ENCODE measurements at regions not wholly inside any gene's neighbourhood (a gene's known extent, or its start where the extent isn't known, plus 50 kb on each side); places are given as distances from the start of the nearest gene placed in this dataset.

- 92% methylated on average over 10 of the region's 10 CpGs for WGBS (ENCODE audit: low lambda C conversion rate, missing lambda C conversion rate)
- peaks cover 12% of the 10 kb centered on the region for H3K27me3 ChIP-seq
- no peak overlapping the region for H3K27ac ChIP-seq
- no peaks in the 10 kb centered on the region for H4K20me1 ChIP-seq (ENCODE audit: insufficient read depth, poor library complexity, severe bottlenecking)
- H3K9me2 ChIP-seq (replicated peaks; ENCODE audit: insufficient read depth), result no peaks in the 10 kb centered on the region
- no peak overlapping the region for H2AFZ ChIP-seq
- TF ChIP-seq EZH2phosphoT487 (IDR thresholded peaks at IDR 0.05; ENCODE audit: low read depth, severe bottlenecking, unreplicated experiment) (no peak), EZH2 (IDR thresholded peaks at IDR 0.05; ENCODE audit: borderline replicate concordance) (no peak), CTCF (IDR thresholded peaks at IDR 0.05; ENCODE audit: poor library complexity) (no peak)
- H3K79me2 ChIP-seq, result no peaks in the 10 kb centered on the region
- H3K36me3 ChIP-seq (replicated peaks; ENCODE audit: insufficient read depth, low read depth), result no peaks in the 10 kb centered on the region
- H3K4me1 ChIP-seq (ENCODE audit: insufficient read depth), result no peaks in the 10 kb centered on the region
- no peak for DNase-seq (ENCODE audit: low spot score)
- no peak overlapping the region for H3K4me3 ChIP-seq
- H3K9me3 ChIP-seq (ENCODE audit: low read depth), result no peaks in the 10 kb centered on the region
- H3K4me2 ChIP-seq, result no peak overlapping the region
These were observed 250.4 kb downstream of the GATA3 start for GRCh38 chr10:8304861-8305260.

GRCh38 chr10:8305876-8306652 is 251.6 kb downstream of the GATA3 start:
- H3K27me3 ChIP-seq, result peaks cover 11% of the 10 kb centered on the region
- no peaks in the 10 kb centered on the region for H3K36me3 ChIP-seq (replicated peaks; ENCODE audit: insufficient read depth, low read depth)
- 85% methylated on average over 9 of the region's 9 CpGs for WGBS (ENCODE audit: low lambda C conversion rate, missing lambda C conversion rate)
- TF ChIP-seq CTCF (IDR thresholded peaks at IDR 0.05; ENCODE audit: poor library complexity) (no peak), EZH2 (IDR thresholded peaks at IDR 0.05; ENCODE audit: borderline replicate concordance) (no peak), EZH2phosphoT487 (IDR thresholded peaks at IDR 0.05; ENCODE audit: low read depth, severe bottlenecking, unreplicated experiment) (no peak)
- no peaks in the 10 kb centered on the region for H3K4me1 ChIP-seq (ENCODE audit: insufficient read depth)
- no peak overlapping the region for H3K4me3 ChIP-seq
- H3K9me2 ChIP-seq (replicated peaks; ENCODE audit: insufficient read depth), result no peaks in the 10 kb centered on the region
- H3K4me2 ChIP-seq, result no peak overlapping the region
- H2AFZ ChIP-seq, result no peak overlapping the region
- no peaks in the 10 kb centered on the region for H3K9me3 ChIP-seq (ENCODE audit: low read depth)
- no peaks in the 10 kb centered on the region for H4K20me1 ChIP-seq (ENCODE audit: insufficient read depth, poor library complexity, severe bottlenecking)
- DNase-seq (ENCODE audit: low spot score), result no peak
- no peaks in the 10 kb centered on the region for H3K79me2 ChIP-seq
- H3K27ac ChIP-seq, result no peak overlapping the region

- no peak for DNase-seq (ENCODE audit: low spot score)
- no peak overlapping the region for H3K4me2 ChIP-seq
- no peaks in the 10 kb centered on the region for H3K9me3 ChIP-seq (ENCODE audit: low read depth)
- no peak overlapping the region for H2AFZ ChIP-seq
- H3K36me3 ChIP-seq (replicated peaks; ENCODE audit: insufficient read depth, low read depth), result no peaks in the 10 kb centered on the region
- peaks cover 11% of the 10 kb centered on the region for H3K27me3 ChIP-seq
- H3K27ac ChIP-seq, result no peak overlapping the region
- no peaks in the 10 kb centered on the region for H3K79me2 ChIP-seq
- TF ChIP-seq CTCF (IDR thresholded peaks at IDR 0.05; ENCODE audit: poor library complexity), result no peak
- TF ChIP-seq EZH2 (IDR thresholded peaks at IDR 0.05; ENCODE audit: borderline replicate concordance), result no peak
- no peak for TF ChIP-seq EZH2phosphoT487 (IDR thresholded peaks at IDR 0.05; ENCODE audit: low read depth, severe bottlenecking, unreplicated experiment)
- no peaks in the 10 kb centered on the region for H4K20me1 ChIP-seq (ENCODE audit: insufficient read depth, poor library complexity, severe bottlenecking)
- H3K4me1 ChIP-seq (ENCODE audit: insufficient read depth), result no peaks in the 10 kb centered on the region
- H3K4me3 ChIP-seq, result no peak overlapping the region
- 79% methylated on average over 4 of the region's 4 CpGs for WGBS (ENCODE audit: low lambda C conversion rate, missing lambda C conversion rate)
- H3K9me2 ChIP-seq (replicated peaks; ENCODE audit: insufficient read depth), result no peaks in the 10 kb centered on the region
These were observed 252.3 kb downstream of the GATA3 start for GRCh38 chr10:8306685-8307364.
